ENCODE measurements at regions not wholly inside any gene's neighbourhood (a gene's known extent, or its start where the extent isn't known, plus 50 kb on each side); places are given as distances from the start of the nearest gene placed in this dataset.
"Not testable (repeated sequence)": the region's sequence is repeated elsewhere in the genome, so short reads cannot be mapped to it uniquely, and the experiment has no call there.

DNA sequence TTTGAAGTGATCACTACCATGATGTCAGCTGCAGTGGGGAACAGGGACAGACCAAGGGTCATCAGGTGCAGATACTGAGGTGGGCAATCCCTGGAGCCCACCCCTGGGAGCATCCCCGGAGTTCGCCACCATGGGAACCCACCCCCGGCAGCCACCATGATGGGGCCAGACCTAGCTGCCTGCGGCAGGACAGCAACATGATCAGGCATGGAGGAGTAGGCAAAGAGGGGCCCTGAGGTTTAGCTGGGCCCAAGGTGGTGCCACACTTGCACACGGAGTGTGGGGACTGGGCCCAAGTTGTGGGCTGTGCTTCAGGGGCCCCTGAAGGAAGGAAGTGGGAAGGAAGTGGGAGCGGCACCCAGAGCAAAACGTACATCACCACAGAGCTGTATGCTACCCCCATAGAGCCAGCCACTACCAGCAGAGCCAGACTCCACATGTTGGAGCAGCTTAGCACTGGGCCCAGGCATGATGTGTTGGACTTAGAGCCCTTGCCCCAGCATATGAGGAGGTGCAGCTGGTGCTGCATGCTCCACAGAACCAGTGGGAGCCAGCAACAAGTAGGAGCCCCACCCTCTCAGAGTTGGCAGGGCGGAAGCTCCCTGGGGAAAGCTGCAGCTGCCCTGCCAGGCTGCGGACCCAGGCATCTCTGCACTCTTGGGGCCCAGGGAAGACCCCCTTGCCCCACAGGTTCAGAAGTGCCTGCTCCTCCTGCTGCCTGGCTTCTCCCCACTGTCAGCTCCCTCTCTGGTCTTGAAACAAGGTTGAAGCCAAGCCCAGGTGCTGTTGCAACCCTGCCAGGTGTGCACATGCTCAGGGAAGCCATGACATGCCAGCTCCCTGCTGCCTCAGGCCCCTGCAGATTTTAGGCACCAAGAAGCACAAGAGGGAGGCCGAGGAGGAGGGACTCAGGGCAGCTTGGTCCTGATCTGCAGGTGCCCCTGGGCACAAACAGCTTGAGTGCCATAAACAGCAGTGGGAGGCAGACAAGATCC, 515.3 kb downstream of the ZBBX start:
- TF ChIP-seq, protein P1, sequence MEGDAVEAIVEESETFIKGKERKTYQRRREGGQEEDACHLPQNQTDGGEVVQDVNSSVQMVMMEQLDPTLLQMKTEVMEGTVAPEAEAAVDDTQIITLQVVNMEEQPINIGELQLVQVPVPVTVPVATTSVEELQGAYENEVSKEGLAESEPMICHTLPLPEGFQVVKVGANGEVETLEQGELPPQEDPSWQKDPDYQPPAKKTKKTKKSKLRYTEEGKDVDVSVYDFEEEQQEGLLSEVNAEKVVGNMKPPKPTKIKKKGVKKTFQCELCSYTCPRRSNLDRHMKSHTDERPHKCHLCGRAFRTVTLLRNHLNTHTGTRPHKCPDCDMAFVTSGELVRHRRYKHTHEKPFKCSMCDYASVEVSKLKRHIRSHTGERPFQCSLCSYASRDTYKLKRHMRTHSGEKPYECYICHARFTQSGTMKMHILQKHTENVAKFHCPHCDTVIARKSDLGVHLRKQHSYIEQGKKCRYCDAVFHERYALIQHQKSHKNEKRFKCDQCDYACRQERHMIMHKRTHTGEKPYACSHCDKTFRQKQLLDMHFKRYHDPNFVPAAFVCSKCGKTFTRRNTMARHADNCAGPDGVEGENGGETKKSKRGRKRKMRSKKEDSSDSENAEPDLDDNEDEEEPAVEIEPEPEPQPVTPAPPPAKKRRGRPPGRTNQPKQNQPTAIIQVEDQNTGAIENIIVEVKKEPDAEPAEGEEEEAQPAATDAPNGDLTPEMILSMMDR (IDR thresholded peaks at IDR 0.05; ENCODE audit: unreplicated experiment in 3 of 3): no peak
- Mint-ChIP-seq H3K36me3 (ENCODE audit: low read depth) (no peaks in the 10 kb centered on the region), H3K27ac (no peak overlapping the region), H3K4me1 (no peaks in the 10 kb centered on the region), H3K4me3 (no peak overlapping the region), H3K27me3 (ENCODE audit: low read depth) (peaks cover 3% of the 10 kb centered on the region), H3K9me3 (peaks cover 3% of the 10 kb centered on the region)

DNA sequence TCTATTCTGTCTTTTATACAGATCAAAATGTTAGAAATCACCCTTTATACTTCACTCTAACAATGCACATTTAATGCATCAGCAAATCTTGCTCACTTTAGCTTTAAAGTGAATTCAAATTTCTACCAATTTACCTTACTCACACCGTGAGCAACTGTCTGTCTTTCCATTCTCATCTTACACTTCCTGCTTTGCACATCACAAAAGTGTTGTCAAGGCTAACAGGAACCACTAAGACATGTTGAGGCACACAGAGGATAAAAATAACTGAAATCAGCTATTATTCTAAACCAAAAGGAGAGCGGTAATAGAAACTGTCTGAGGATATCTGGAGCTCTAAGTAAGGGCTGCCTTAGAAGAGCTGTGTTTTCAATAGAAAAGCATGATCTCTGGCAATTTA, 519.9 kb downstream of the ZBBX start:
- no peak overlapping the region for H3K4me3 Mint-ChIP-seq
- H3K4me1 Mint-ChIP-seq: no peaks in the 10 kb centered on the region
- H3K36me3 Mint-ChIP-seq (ENCODE audit: low read depth): no peaks in the 10 kb centered on the region
- TF ChIP-seq, protein P1 (IDR thresholded peaks at IDR 0.05; ENCODE audit: unreplicated experiment in 3 of 3): no peak
- H3K9me3 Mint-ChIP-seq: no peaks in the 10 kb centered on the region
- H3K27ac Mint-ChIP-seq: no peak overlapping the region
- peaks cover 3% of the 10 kb centered on the region for H3K27me3 Mint-ChIP-seq (ENCODE audit: low read depth)

DNA sequence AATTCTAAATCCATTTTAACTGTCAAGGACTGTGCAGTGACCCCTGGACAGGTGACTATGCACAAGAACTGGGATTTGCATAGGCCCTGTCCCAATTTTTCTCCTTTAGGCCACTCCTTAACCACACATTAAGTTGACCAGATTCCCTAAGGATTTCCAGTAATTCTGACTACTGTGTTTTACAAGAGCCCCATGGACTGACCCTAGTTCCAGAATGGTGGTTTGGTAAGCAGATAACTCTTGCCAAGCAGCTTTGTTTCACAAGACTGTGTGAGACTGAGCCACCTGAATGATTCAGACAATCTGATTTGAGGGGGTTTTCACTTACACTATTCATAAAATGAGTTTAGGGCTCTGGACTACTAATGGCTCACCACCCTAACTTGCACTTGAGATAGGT, 535.8 kb downstream of the ZBBX start:
- no peaks in the 10 kb centered on the region for H3K4me1 Mint-ChIP-seq
- H3K4me3 Mint-ChIP-seq: no peak overlapping the region
- TF ChIP-seq, protein P1 (IDR thresholded peaks at IDR 0.05; ENCODE audit: unreplicated experiment in 3 of 3): no peak
- no peak overlapping the region for H3K27ac Mint-ChIP-seq
- no peaks in the 10 kb centered on the region for H3K27me3 Mint-ChIP-seq (ENCODE audit: low read depth)
- H3K9me3 Mint-ChIP-seq: peaks cover 9% of the 10 kb centered on the region
- H3K36me3 Mint-ChIP-seq (ENCODE audit: low read depth): no peaks in the 10 kb centered on the region

DNA sequence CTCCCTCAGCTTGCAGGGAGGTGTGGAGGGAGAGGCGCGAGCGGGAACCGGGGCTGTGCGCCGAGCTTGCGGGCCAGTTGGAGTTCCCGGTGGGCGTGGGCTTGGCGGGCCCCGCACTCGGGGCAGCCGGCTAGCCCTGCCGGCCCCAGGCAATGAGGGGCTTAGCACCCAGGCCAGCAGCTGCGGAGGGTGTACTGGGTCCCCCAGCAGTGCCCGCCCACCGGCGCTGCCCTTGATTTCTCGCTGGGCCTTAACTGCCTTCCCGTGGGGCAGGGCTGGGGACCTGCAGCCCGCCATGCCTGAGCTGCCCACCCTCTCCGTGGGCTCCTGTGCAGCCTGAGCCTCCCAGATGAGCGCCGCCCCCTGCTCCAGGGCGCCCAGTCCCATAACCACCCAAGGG, 537.3 kb downstream of the ZBBX start:
- H3K36me3 Mint-ChIP-seq (ENCODE audit: low read depth); H3K4me1 Mint-ChIP-seq; H3K9me3 Mint-ChIP-seq; H3K27ac Mint-ChIP-seq; H3K4me3 Mint-ChIP-seq; H3K27me3 Mint-ChIP-seq (ENCODE audit: low read depth): not testable (repeated sequence)

DNA sequence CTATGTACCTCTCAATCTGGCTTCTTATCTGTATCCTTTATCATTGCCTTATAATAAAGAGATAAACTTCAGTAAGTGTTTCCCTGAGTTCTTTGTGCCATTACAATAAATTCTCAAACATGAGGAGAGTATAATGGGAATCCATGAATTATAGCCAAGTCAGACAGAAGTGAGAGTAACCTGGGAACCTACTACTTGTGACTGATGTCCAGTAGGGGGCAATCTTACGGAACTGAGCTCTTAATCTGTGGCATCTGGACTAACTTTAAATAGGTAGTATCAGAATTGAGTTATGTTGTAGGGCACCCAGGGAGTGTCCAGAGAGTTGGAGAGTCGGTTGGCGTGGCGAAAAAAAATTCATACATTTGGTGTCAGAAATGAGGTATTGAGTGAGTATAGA, 542.6 kb downstream of the ZBBX start:
- H3K9me3 Mint-ChIP-seq: no peaks in the 10 kb centered on the region
- H3K36me3 Mint-ChIP-seq (ENCODE audit: low read depth): no peaks in the 10 kb centered on the region
- TF ChIP-seq, protein P1 (IDR thresholded peaks at IDR 0.05; ENCODE audit: unreplicated experiment in 3 of 3): peak in 1 of 3 experiments; percentile 48
- no peaks in the 10 kb centered on the region for H3K27me3 Mint-ChIP-seq (ENCODE audit: low read depth)
- H3K27ac Mint-ChIP-seq: no peak overlapping the region
- no peaks in the 10 kb centered on the region for H3K4me1 Mint-ChIP-seq
- no peak overlapping the region for H3K4me3 Mint-ChIP-seq

DNA sequence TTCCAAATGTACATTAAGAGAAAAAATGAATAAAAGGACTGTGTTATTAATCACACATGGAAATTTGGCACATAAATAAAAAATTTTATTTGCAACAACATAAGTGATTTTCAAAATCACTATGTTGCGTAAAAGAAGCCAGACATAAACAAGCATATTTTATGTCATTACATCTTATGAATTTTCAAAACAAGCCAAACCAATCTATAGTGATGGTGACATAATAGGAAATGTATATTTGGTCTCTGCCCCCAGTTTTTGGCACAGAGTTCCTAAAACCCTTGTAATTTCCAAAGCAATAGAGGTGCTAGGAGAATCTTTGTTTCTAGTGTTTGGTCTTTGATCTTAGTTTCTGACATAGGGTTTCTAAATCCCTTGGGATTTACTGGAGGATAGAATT, 543.3 kb downstream of the ZBBX start:
- Mint-ChIP-seq H3K9me3 (no peaks in the 10 kb centered on the region), H3K36me3 (ENCODE audit: low read depth) (no peaks in the 10 kb centered on the region), H3K4me3 (no peak overlapping the region), H3K4me1 (no peaks in the 10 kb centered on the region), H3K27ac (no peak overlapping the region), H3K27me3 (ENCODE audit: low read depth) (no peaks in the 10 kb centered on the region)
- TF ChIP-seq, protein P1 (IDR thresholded peaks at IDR 0.05; ENCODE audit: unreplicated experiment in 3 of 3): no peak

Data from nephron (organoid).